ENCODE measurements at regions not wholly inside any gene's neighbourhood (a gene's known extent, or its start where the extent isn't known, plus 50 kb on each side); places are given as distances from the start of the nearest gene placed in this dataset.

DNA sequence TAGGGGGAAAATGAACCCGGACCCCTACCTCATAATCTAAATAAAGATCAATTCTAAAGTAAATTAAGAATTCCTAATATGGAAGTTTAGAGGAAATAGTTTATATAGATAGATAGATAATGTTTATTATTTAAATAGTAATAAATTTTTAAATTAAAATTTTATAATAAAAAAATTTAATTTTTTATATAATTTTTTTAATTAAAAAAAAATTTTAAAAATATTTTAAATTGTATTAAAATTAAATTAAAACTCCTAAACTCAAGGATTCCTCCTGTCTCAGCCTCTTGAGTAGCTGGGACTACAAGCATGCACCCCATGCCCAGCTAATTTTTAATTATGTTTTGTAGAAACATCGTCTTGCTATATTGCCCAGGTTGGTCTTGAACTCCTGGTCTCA lies 186.9 kb upstream of the VRK2 start:
- no peak for TF ChIP-seq EZH2 (IDR thresholded peaks at IDR 0.05)
- TF ChIP-seq FOXP2 (optimal IDR thresholded peaks at IDR 0.05; ENCODE audit: control extremely low read depth, extremely low read length, insufficient read depth), result no peak
- no peak for TF ChIP-seq POLR2AphosphoS5 (IDR thresholded peaks at IDR 0.05; ENCODE audit: borderline replicate concordance, low read depth, low read length)
